ENCODE measurements at regions not wholly inside any gene's neighbourhood (a gene's known extent, or its start where the extent isn't known, plus 50 kb on each side); places are given as distances from the start of the nearest gene placed in this dataset.

- no peak for TF ChIP-seq CTCF (IDR thresholded peaks at IDR 0.05)
- Histone ChIP-seq H3K27ac (peak overlapping the region in 1 of 2 donors; percentile 7), H3K4me3 (no peak overlapping the region)
- no peak for DNase-seq (ENCODE audit: low spot score)
These were observed 66.6 kb upstream of the RDX start for GRCh38 chr11:110362971-110363509.

- no peak for DNase-seq (ENCODE audit: low spot score)
- no peak overlapping the region for H3K27ac ChIP-seq
- H3K4me3 ChIP-seq: no peak overlapping the region
- no peak for TF ChIP-seq CTCF (IDR thresholded peaks at IDR 0.05)
These were observed 63.5 kb upstream of the FDX1 start for GRCh38 chr11:110366291-110366690.

GRCh38 chr11:110367571-110367970 lies 62.2 kb upstream of the FDX1 start:
- TF ChIP-seq CTCF (IDR thresholded peaks at IDR 0.05): no peak
- no peak for DNase-seq (ENCODE audit: low spot score)
- no peak overlapping the region for H3K4me3 ChIP-seq
- no peak overlapping the region for H3K27ac ChIP-seq

- DNase-seq (ENCODE audit: low spot score): no peak
- Histone ChIP-seq H3K4me3 (no peak overlapping the region), H3K27ac (no peak overlapping the region)
- TF ChIP-seq CTCF (IDR thresholded peaks at IDR 0.05): no peak
These were observed 58.7 kb upstream of the FDX1 start for GRCh38 chr11:110371084-110371483.

GRCh38 chr11:110373051-110373702 lies 56.6 kb upstream of the FDX1 start:
- DNase-seq (ENCODE audit: low spot score): no peak
- Histone ChIP-seq H3K27ac (peak overlapping the region in 1 of 2 donors; percentile 33), H3K4me3 (no peak overlapping the region)
- TF ChIP-seq CTCF (IDR thresholded peaks at IDR 0.05): no peak

GRCh38 chr11:110374921-110375320 lies 54.8 kb upstream of the FDX1 start:
- H3K4me3 ChIP-seq: no peak overlapping the region
- no peak for TF ChIP-seq CTCF (IDR thresholded peaks at IDR 0.05)
- H3K27ac ChIP-seq: no peak overlapping the region
- no peak for DNase-seq (ENCODE audit: low spot score)

GRCh38 chr11:110375351-110375750 lies 54.4 kb upstream of the FDX1 start:
- no peak for DNase-seq (ENCODE audit: low spot score)
- no peak overlapping the region for H3K4me3 ChIP-seq
- no peak overlapping the region for H3K27ac ChIP-seq
- no peak for TF ChIP-seq CTCF (IDR thresholded peaks at IDR 0.05)

Data from coronary artery (tissue), 2 donors.